ENCODE measurements at regions not wholly inside any gene's neighbourhood (a gene's known extent, or its start where the extent isn't known, plus 50 kb on each side); places are given as distances from the start of the nearest gene placed in this dataset.
"Not testable (repeated sequence)": the region's sequence is repeated elsewhere in the genome, so short reads cannot be mapped to it uniquely, and the experiment has no call there.

DNA sequence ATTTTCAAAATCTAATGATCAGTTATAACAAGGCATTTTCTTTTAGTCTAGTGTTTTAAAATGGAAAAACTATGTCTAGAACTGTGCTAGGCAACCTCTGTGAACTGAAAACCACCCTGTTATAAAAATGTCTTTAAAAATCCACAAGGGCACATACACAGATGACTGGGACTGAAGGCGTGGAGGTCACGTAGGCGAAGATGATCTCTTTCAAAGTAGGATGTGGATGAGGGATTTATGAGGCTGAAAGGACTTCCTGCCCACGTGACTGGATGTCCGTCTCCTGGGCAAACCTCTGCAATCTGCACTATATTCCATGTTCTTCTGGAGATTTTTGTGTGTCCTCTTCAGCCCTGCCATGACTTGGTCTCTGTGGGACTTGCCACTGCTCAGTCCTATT lies 84.2 kb upstream of the ZNF536 start:
- H3K9me3 ChIP-seq = no peaks in the 10 kb centered on the region
- no peak for DNase-seq
- TF ChIP-seq, protein P1, sequence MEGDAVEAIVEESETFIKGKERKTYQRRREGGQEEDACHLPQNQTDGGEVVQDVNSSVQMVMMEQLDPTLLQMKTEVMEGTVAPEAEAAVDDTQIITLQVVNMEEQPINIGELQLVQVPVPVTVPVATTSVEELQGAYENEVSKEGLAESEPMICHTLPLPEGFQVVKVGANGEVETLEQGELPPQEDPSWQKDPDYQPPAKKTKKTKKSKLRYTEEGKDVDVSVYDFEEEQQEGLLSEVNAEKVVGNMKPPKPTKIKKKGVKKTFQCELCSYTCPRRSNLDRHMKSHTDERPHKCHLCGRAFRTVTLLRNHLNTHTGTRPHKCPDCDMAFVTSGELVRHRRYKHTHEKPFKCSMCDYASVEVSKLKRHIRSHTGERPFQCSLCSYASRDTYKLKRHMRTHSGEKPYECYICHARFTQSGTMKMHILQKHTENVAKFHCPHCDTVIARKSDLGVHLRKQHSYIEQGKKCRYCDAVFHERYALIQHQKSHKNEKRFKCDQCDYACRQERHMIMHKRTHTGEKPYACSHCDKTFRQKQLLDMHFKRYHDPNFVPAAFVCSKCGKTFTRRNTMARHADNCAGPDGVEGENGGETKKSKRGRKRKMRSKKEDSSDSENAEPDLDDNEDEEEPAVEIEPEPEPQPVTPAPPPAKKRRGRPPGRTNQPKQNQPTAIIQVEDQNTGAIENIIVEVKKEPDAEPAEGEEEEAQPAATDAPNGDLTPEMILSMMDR (IDR thresholded peaks at IDR 0.05) = no peak
- intact Hi-C loops (cut with DNase I) = no loop called here
- H3K27ac ChIP-seq = no peak overlapping the region
- peaks cover 7% of the 10 kb centered on the region for H3K27me3 ChIP-seq (ENCODE audit: low read depth)
- ATAC-seq = no peak
- H3K4me1 ChIP-seq = no peaks in the 10 kb centered on the region
- H3K4me3 ChIP-seq = no peak overlapping the region
- H3K36me3 ChIP-seq = no peaks in the 10 kb centered on the region

GRCh38 chr19:30288911-30289310 lies 83.3 kb upstream of the ZNF536 start:
- ATAC-seq (no peak), DNase-seq (no peak)
- Histone ChIP-seq H3K27me3 (ENCODE audit: low read depth) (no peaks in the 10 kb centered on the region), H3K9me3 (no peaks in the 10 kb centered on the region), H3K4me3 (no peak overlapping the region), H3K27ac (no peak overlapping the region), H3K36me3 (no peaks in the 10 kb centered on the region), H3K4me1 (no peaks in the 10 kb centered on the region)
- intact Hi-C loops (cut with DNase I) = no loop called here
- TF ChIP-seq, protein P1 (IDR thresholded peaks at IDR 0.05) = no peak

DNA sequence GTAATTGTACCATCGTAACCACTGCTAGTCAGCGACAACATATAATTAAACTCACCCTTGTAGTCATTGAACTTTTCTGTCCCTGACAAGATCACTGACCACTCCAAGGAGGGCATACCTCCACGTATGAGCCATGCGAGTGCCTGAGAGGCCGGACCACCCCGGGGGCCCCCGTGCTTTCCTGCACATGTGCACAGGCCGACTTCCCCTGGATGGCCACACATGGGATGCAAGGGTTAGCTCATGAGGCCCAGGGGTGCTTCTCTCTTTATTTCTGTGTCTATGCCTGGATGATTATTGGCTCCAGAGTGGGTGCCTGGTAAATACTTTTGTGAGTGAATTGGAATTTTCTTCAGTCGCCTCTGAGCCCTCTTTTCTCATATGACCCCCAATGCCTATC lies 82.8 kb upstream of the ZNF536 start:
- no peaks in the 10 kb centered on the region for H3K4me1 ChIP-seq
- TF ChIP-seq, protein P1 (IDR thresholded peaks at IDR 0.05) = no peak
- H3K4me3 ChIP-seq = no peak overlapping the region
- no peaks in the 10 kb centered on the region for H3K27me3 ChIP-seq (ENCODE audit: low read depth)
- intact Hi-C loops (cut with DNase I) = no loop called here
- ATAC-seq (no peak), DNase-seq (no peak)
- H3K9me3 ChIP-seq = no peaks in the 10 kb centered on the region
- no peaks in the 10 kb centered on the region for H3K36me3 ChIP-seq
- H3K27ac ChIP-seq = no peak overlapping the region

DNA sequence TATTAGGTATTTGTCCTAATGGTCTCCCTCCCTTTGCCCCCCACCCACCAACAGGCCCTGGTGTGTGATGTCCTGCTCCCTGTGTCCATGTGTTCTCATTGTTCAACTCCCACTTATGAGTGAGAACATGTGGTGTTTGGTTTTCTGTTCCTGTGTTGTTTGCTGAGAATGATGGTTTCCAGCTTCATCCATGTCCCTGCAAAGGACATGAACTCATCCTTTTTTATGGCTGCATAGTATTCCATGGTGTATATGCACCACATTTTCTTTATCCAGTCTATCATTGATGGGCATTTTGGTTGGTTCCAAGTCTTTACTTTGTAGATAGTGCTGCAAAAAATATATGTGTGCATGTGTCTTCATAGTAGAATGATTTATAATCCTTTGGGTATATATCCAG lies 81.4 kb upstream of the ZNF536 start:
- H3K4me1 ChIP-seq; ATAC-seq; H3K9me3 ChIP-seq; H3K4me3 ChIP-seq; H3K36me3 ChIP-seq; DNase-seq; intact Hi-C loops (cut with DNase I); H3K27ac ChIP-seq; H3K27me3 ChIP-seq (ENCODE audit: low read depth): not testable (repeated sequence)

GRCh38 chr19:30293051-30293785 lies 79.0 kb upstream of the ZNF536 start:
- no peaks in the 10 kb centered on the region for H3K9me3 ChIP-seq
- no peak for ATAC-seq
- intact Hi-C loops (cut with DNase I) = no loop called here
- DNase-seq = no peak
- H3K4me3 ChIP-seq = no peak overlapping the region
- no peaks in the 10 kb centered on the region for H3K36me3 ChIP-seq
- no peak overlapping the region for H3K27ac ChIP-seq
- no peaks in the 10 kb centered on the region for H3K4me1 ChIP-seq
- TF ChIP-seq, protein P1 (IDR thresholded peaks at IDR 0.05) = no peak
- H3K27me3 ChIP-seq (ENCODE audit: low read depth) = no peaks in the 10 kb centered on the region

- TF ChIP-seq, protein P1 (IDR thresholded peaks at IDR 0.05) = no peak
- H3K9me3 ChIP-seq = no peaks in the 10 kb centered on the region
- DNase-seq (no peak), ATAC-seq (no peak)
- no peaks in the 10 kb centered on the region for H3K36me3 ChIP-seq
- H3K4me3 ChIP-seq = no peak overlapping the region
- intact Hi-C loops (cut with DNase I) = no loop called here
- H3K27me3 ChIP-seq (ENCODE audit: low read depth) = no peaks in the 10 kb centered on the region
- no peak overlapping the region for H3K27ac ChIP-seq
- no peaks in the 10 kb centered on the region for H3K4me1 ChIP-seq
Observed at GRCh38 chr19:30297969-30298368, 74.2 kb upstream of the ZNF536 start.

Data from lower lobe of right lung (tissue), 2 donors.